ENCODE measurements at regions not wholly inside any gene's neighbourhood (a gene's known extent, or its start where the extent isn't known, plus 50 kb on each side); places are given as distances from the start of the nearest gene placed in this dataset.
A peak's percentile ranks its signal among the peaks of the same experiment; 100 is the strongest.

- DNase-seq, result no peak
- no peak overlapping the region for H3K27ac ChIP-seq
- no peak for ATAC-seq
- TF ChIP-seq POLR2A (IDR thresholded peaks at IDR 0.05), result no peak
- no peak for TF ChIP-seq CTCF (IDR thresholded peaks at IDR 0.05)
- no peaks in the 10 kb centered on the region for H3K36me3 ChIP-seq
- H3K4me1 ChIP-seq, result peaks cover 0 to 6% (median 0%) of the 10 kb centered on the region in 12 donors
- no peak overlapping the region for H3K4me3 ChIP-seq
- 82 to 89% (median 87%) methylated on average over 2 to 3 of the region's 3 CpGs for WGBS, 4 donors
- peaks cover 0 to 14% (median 0%) of the 10 kb centered on the region in 9 donors for H3K27me3 ChIP-seq
- H3K9me3 ChIP-seq, result peaks cover 0 to 11% (median 0%) of the 10 kb centered on the region in 12 donors
- intact Hi-C loops (cut with DNase I), result no loop called here
Observed at GRCh38 chr7:107907-108306, 84.5 kb upstream of the FAM20C start.

DNA sequence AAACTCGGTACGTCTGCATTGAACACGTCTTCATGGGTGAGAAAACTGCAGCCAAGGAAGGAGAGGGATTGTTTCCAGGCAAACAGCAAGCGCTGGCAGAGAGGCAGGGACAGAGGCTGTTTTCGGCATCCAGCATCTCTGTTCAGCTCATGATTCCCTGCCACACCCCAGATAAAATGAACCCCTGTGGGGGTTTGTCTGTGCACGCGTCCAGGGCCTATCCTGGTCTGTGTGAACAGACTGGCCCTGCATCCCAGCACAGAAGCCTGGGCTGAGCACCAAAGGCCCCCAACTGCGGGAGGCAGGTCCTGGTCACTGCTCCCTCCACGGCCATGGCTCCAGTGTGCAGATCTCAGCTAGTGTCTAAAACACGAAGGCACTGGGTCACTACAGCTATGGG, 83.3 kb upstream of the FAM20C start:
- Histone ChIP-seq H3K4me1 (peaks cover 0 to 10% (median 0%) of the 10 kb centered on the region in 12 donors), H3K27ac (no peak overlapping the region), H3K9me3 (peaks cover 0 to 11% (median 0%) of the 10 kb centered on the region in 12 donors), H3K36me3 (no peaks in the 10 kb centered on the region), H3K4me3 (no peak overlapping the region), H3K27me3 (peaks cover 0 to 14% (median 0%) of the 10 kb centered on the region in 9 donors)
- DNase-seq, result peak in 1 of 5 donors; percentile 59
- intact Hi-C loops (cut with DNase I), result no loop called here
- 56 to 73% (median 65%) methylated on average over 8 to 10 of the region's 10 CpGs for WGBS, 4 donors
- peak in 3 of 4 donors; percentile 10 to 50 (median 18) for ATAC-seq
- TF ChIP-seq CTCF (IDR thresholded peaks at IDR 0.05) (no peak), POLR2A (IDR thresholded peaks at IDR 0.05) (no peak)

DNA sequence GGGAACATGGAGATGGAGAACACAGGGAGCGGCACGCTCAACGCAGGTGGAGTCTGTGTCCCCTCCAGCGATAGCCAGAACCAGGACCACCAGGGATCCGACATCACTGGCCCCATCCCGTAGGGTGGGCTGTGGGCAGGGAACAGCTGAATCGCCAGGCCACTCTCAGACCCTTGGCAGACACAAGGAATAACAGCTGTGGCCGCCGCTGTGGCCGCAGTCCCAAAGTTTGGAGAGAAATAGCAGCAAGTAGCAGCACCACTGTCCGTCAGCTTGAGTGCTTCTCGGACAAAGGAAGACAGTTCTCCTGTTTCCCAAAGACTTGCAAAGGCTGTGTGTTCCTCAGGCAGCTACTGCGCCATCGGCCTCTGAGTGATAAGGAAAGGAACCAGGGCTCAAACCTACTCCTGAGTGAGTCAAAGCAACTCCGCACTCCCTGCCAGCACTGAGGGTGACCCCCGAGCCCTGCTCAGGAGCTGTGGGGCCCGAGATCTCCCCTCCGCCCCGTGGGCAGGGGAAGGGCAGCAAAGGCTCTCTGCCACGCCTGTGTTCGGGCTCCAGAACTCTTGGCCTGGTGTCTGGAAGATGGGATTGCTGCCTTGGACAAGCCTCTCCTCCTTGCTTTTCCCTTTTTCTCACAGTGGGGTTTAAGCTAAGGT, 82.3 kb upstream of the FAM20C start:
- intact Hi-C loops (cut with DNase I), result no loop called here
- DNase-seq (peak in 1 of 5 donors; percentile 24), ATAC-seq (peak in 1 of 4 donors; percentile 18)
- Histone ChIP-seq H3K4me3 (no peak overlapping the region), H3K27me3 (peaks cover 0 to 14% (median 0%) of the 10 kb centered on the region in 9 donors), H3K27ac (peak overlapping the region in 1 of 12 donors; percentile 24), H3K9me3 (peaks cover 0 to 11% (median 0%) of the 10 kb centered on the region in 12 donors), H3K36me3 (no peaks in the 10 kb centered on the region), H3K4me1 (peaks cover 0 to 19% (median 0%) of the 10 kb centered on the region in 12 donors)
- TF ChIP-seq POLR2A (IDR thresholded peaks at IDR 0.05) (no peak), CTCF (IDR thresholded peaks at IDR 0.05) (no peak)
- 73 to 88% (median 77%) methylated on average over 17 to 21 of the region's 21 CpGs for WGBS, 4 donors

DNA sequence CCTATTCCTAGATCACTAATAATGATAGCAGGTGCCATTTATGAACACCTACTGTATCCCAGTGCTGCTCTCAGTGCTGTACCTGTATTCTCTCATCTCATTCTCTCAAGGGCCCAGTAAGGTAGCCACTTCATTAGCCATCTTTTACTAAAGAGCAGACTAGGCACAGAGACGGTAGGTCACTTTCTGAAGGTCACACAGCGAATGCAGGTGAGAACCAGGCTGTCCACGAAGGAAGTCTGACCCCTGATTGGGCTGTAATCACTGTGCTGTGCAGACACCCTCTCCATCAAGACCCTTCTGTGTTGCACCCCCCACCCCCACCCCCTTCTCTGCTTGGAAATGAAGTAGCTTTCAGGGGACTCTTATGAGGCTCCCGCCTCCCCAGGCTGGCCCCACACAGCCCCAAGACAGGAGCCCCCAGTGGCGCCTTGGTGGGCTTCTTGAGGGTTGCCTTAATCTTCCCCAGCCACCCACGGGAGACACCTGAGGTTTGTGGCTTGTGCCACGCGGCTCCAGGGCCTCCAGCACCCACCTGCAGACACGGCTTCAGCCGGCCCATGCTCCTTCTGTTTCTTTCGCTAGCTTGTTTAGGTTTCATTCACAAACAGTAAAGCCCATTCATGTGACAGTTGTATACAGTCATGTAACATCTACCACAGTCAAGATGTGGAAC, 81.7 kb upstream of the FAM20C start:
- ATAC-seq (no peak), DNase-seq (no peak)
- Histone ChIP-seq H3K27me3 (peaks cover 0 to 10% (median 0%) of the 10 kb centered on the region in 9 donors), H3K4me3 (no peak overlapping the region), H3K4me1 (peaks cover 0 to 26% (median 1%) of the 10 kb centered on the region in 12 donors), H3K27ac (no peak overlapping the region), H3K36me3 (no peaks in the 10 kb centered on the region), H3K9me3 (peaks cover 0 to 11% (median 0%) of the 10 kb centered on the region in 12 donors)
- 83 to 92% (median 88%) methylated on average over 10 to 11 of the region's 11 CpGs for WGBS, 4 donors
- TF ChIP-seq POLR2A (IDR thresholded peaks at IDR 0.05) (no peak), CTCF (IDR thresholded peaks at IDR 0.05) (no peak)
- intact Hi-C loops (cut with DNase I), result no loop called here
